PC-9 (cell line): ENCODE measurements at regions not wholly inside any gene's neighbourhood (a gene's known extent, or its start where the extent isn't known, plus 50 kb on each side); places are given as distances from the start of the nearest gene placed in this dataset.

Experiments
- BruUV-seq: library from RNA; stranded (reverse); fragments of 400-500 nt; replicated peaks from 2 replicates; lab custom pipeline; 2021; lab: Mats Ljungman, UMichigan
- CTCF ChIA-PET: fragments of 300-600 bp; sonication (Branson Sonifier 250); formaldehyde crosslinking; loops from one replicate; lab custom pipeline; 2022; ENCODE audit warnings: antibody characterized with exemption; lab: Charles Lee
- POLR2A ChIA-PET: fragments of 300-600 bp; sonication (Branson Sonifier 250); formaldehyde crosslinking; loops from one replicate; lab custom pipeline; 2022; ENCODE audit warnings: antibody characterized with exemption; ENCODE audit not compliant: unreplicated experiment; lab: Charles Lee
- DNase-seq, 2 experiments: peaks; one replicate each; pipeline versions ENCODE4 v3.0.0 to v3.0.0-alpha.2; 2015 to 2022; ENCODE audit warnings: mixed read lengths in 1 of 2
- H2AFZ ChIP-seq: fragments of 200-600 bp; sonication (generic); 2 replicates; pipeline ENCODE4 v1.8.1; 2017; ENCODE audit warnings: antibody characterized with exemption
- H3F3A ChIP-seq: fragments of 200-600 bp; sonication (generic); 2 replicates; pipeline ENCODE4 v1.8.1; 2017; ENCODE audit warnings: antibody characterized with exemption, mild to moderate bottlenecking, low read depth; ENCODE audit not compliant: insufficient read depth
- H3K27ac ChIP-seq: fragments of 200-600 bp; sonication (generic); 2 replicates; pipeline ENCODE4 v1.6.1; 2016; ENCODE audit warnings: mixed run types
- H3K27me3 ChIP-seq: fragments of 200-600 bp; sonication (generic); 2 replicates; pipeline ENCODE4 v1.6.1; 2016; ENCODE audit warnings: low read depth, mixed run types; ENCODE audit not compliant: insufficient read depth
- H3K36me3 ChIP-seq: fragments of 200-600 bp; sonication (generic); 2 replicates; pipeline ENCODE4 v1.6.1; 2016; ENCODE audit warnings: low read depth, mixed run types
- H3K4me1 ChIP-seq: fragments of 200-600 bp; sonication (generic); replicated peaks from 2 replicates; pipeline ENCODE4 v1.6.1; 2016; ENCODE audit warnings: mixed run types; ENCODE audit not compliant: insufficient read depth
- H3K4me2 ChIP-seq: fragments of 200-600 bp; sonication (generic); 2 replicates; pipeline ENCODE4 v1.6.1; 2017; ENCODE audit warnings: mixed run types
- H3K4me3 ChIP-seq: fragments of 200-600 bp; sonication (generic); 2 replicates; pipeline ENCODE4 v1.6.1; 2016; ENCODE audit warnings: mixed run types
- H3K79me2 ChIP-seq: fragments of 200-600 bp; sonication (generic); 2 replicates; pipeline ENCODE4 v1.6.1; 2017; ENCODE audit warnings: low read depth, mixed run types
- H3K9me2 ChIP-seq: fragments of 200-600 bp; sonication (generic); 2 replicates; pipeline ENCODE4 v1.8.1; 2017; ENCODE audit warnings: mild to moderate bottlenecking; ENCODE audit not compliant: insufficient read depth
- H3K9me3 ChIP-seq: fragments of 200-600 bp; sonication (generic); 2 replicates; pipeline ENCODE4 v1.8.1; 2016; ENCODE audit warnings: low read depth; ENCODE audit not compliant: insufficient read depth
- H4K20me1 ChIP-seq: fragments of 200-600 bp; sonication (generic); 2 replicates; pipeline ENCODE4 v1.8.1; 2017; ENCODE audit not compliant: insufficient read depth
- EZH2 ChIP-seq: fragments of 200-600 bp; sonication (generic); IDR thresholded peaks from 2 replicates; pipeline ENCODE4 v1.8.0; 2017; ENCODE audit warnings: antibody characterized with exemption, low read depth
- intact Hi-C: fragments of 100-400 bp; cut with micrococcal nuclease; formaldehyde crosslinking; loops from one replicate; pipeline ENCODE4 v1.10.0; 2022; ENCODE audit not compliant: unreplicated experiment
- TF ChIP-seq, protein P1 (sequence below): fragments of 200-600 bp; sonication (generic); conservative IDR thresholded peaks from 2 replicates; pipeline ENCODE4 v1.6.1; 2017; ENCODE audit warnings: mixed run types, antibody characterized with exemption, mild to moderate bottlenecking, moderate library complexity

GRCh38 chrX:1946974-1947373 is 332.1 kb downstream of the ASMT start:
- H3K79me2 ChIP-seq = no peaks in the 10 kb centered on the region
- no peak overlapping the region for H3K27ac ChIP-seq
- no peak for DNase-seq
- BruUV-seq = no TSS peak
- no peaks in the 10 kb centered on the region for H3F3A ChIP-seq
- no peaks in the 10 kb centered on the region for H3K36me3 ChIP-seq
- ChIA-PET CTCF (no interaction called here), POLR2A (no interaction called here)
- H2AFZ ChIP-seq = no peak overlapping the region
- no peaks in the 10 kb centered on the region for H3K4me1 ChIP-seq
- no peaks in the 10 kb centered on the region for H3K9me2 ChIP-seq
- intact Hi-C loops = no loop called here
- TF ChIP-seq, protein P1, sequence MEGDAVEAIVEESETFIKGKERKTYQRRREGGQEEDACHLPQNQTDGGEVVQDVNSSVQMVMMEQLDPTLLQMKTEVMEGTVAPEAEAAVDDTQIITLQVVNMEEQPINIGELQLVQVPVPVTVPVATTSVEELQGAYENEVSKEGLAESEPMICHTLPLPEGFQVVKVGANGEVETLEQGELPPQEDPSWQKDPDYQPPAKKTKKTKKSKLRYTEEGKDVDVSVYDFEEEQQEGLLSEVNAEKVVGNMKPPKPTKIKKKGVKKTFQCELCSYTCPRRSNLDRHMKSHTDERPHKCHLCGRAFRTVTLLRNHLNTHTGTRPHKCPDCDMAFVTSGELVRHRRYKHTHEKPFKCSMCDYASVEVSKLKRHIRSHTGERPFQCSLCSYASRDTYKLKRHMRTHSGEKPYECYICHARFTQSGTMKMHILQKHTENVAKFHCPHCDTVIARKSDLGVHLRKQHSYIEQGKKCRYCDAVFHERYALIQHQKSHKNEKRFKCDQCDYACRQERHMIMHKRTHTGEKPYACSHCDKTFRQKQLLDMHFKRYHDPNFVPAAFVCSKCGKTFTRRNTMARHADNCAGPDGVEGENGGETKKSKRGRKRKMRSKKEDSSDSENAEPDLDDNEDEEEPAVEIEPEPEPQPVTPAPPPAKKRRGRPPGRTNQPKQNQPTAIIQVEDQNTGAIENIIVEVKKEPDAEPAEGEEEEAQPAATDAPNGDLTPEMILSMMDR = no peak
- TF ChIP-seq EZH2 = no peak
- no peak overlapping the region for H3K4me2 ChIP-seq
- H3K9me3 ChIP-seq = no peaks in the 10 kb centered on the region
- H3K27me3 ChIP-seq = peaks cover 12% of the 10 kb centered on the region; the same call in 1 of the 2 replicates
- H4K20me1 ChIP-seq = no peaks in the 10 kb centered on the region
- H3K4me3 ChIP-seq = no peak overlapping the region
